Effector memory CD4-positive, alpha-beta T cell (primary cell): ENCODE measurements at regions not wholly inside any gene's neighbourhood (a gene's known extent, or its start where the extent isn't known, plus 50 kb on each side); places are given as distances from the start of the nearest gene placed in this dataset.

Experiments used
- DNase-seq, 3 donors: peaks; one replicate each; pipeline ENCODE4 v3.0.0-alpha.2; 2020
- H3K27ac ChIP-seq: 2 replicates; pipeline ENCODE4 v1.7.0; 2013; ENCODE audit warnings: mild to moderate bottlenecking, low read length, moderate library complexity; ENCODE audit not compliant: insufficient read depth, poor library complexity, severe bottlenecking
- H3K27me3 ChIP-seq: replicated peaks from 2 replicates; pipeline ENCODE4 v1.7.0; 2013; ENCODE audit warnings: mild to moderate bottlenecking, low read length; ENCODE audit not compliant: insufficient read depth, control insufficient read depth, poor library complexity, severe bottlenecking
- H3K36me3 ChIP-seq: 2 replicates; pipeline ENCODE4 v1.7.0; 2013; ENCODE audit warnings: mild to moderate bottlenecking, low read length, moderate library complexity; ENCODE audit not compliant: control insufficient read depth, insufficient read depth
- H3K4me1 ChIP-seq: 2 replicates; pipeline ENCODE4 v1.7.0; 2013; ENCODE audit warnings: low read length, mild to moderate bottlenecking; ENCODE audit not compliant: control insufficient read depth, insufficient read depth, poor library complexity, severe bottlenecking
- H3K4me3 ChIP-seq: 2 replicates; pipeline ENCODE4 v1.7.0; 2013; ENCODE audit warnings: low read length, low read depth, mild to moderate bottlenecking; ENCODE audit not compliant: insufficient read depth, poor library complexity, severe bottlenecking
- H3K9me3 ChIP-seq: 2 replicates; pipeline ENCODE4 v1.7.0; 2013; ENCODE audit warnings: mild to moderate bottlenecking, low read length, moderate library complexity; ENCODE audit not compliant: control insufficient read depth

GRCh38 chr9:93900971-93901861, 53.9 kb downstream of the BARX1 start:
- no peaks in the 10 kb centered on the region for H3K36me3 ChIP-seq
- no peak for DNase-seq
- no peak overlapping the region for H3K4me3 ChIP-seq
- peaks cover 15% of the 10 kb centered on the region for H3K4me1 ChIP-seq
- no peaks in the 10 kb centered on the region for H3K9me3 ChIP-seq
- no peaks in the 10 kb centered on the region for H3K27me3 ChIP-seq
- no peak overlapping the region for H3K27ac ChIP-seq

DNA sequence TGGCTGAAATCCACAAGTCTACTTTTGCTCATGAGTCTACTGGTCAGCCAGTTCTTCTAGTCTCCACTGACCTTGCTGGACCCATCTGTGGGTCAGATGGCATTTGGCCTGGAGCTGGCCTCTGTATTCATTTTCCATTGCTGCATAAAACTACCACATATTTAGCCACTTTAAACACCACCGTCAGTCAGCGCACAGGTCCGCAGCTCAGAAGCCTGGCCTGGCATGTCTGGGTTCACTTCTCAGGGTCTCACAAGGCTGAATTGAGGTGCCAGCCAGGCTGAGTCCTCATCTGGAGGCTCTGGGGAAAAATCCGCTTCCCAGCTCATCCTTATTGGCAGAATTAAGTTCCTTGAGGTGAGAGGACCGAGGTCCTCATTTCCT, 54.7 kb downstream of the BARX1 start:
- peaks cover 15% of the 10 kb centered on the region for H3K4me1 ChIP-seq
- DNase-seq, result no peak
- H3K9me3 ChIP-seq, result no peaks in the 10 kb centered on the region
- no peak overlapping the region for H3K4me3 ChIP-seq
- H3K36me3 ChIP-seq, result no peaks in the 10 kb centered on the region
- no peak overlapping the region for H3K27ac ChIP-seq
- H3K27me3 ChIP-seq, result no peaks in the 10 kb centered on the region

GRCh38 chr9:93899609-93900435, 55.3 kb downstream of the BARX1 start:
- H3K4me1 ChIP-seq, result peaks cover 15% of the 10 kb centered on the region
- no peaks in the 10 kb centered on the region for H3K36me3 ChIP-seq
- no peak overlapping the region for H3K4me3 ChIP-seq
- no peak for DNase-seq
- H3K27me3 ChIP-seq, result no peaks in the 10 kb centered on the region
- no peak overlapping the region for H3K27ac ChIP-seq
- H3K9me3 ChIP-seq, result no peaks in the 10 kb centered on the region

DNA sequence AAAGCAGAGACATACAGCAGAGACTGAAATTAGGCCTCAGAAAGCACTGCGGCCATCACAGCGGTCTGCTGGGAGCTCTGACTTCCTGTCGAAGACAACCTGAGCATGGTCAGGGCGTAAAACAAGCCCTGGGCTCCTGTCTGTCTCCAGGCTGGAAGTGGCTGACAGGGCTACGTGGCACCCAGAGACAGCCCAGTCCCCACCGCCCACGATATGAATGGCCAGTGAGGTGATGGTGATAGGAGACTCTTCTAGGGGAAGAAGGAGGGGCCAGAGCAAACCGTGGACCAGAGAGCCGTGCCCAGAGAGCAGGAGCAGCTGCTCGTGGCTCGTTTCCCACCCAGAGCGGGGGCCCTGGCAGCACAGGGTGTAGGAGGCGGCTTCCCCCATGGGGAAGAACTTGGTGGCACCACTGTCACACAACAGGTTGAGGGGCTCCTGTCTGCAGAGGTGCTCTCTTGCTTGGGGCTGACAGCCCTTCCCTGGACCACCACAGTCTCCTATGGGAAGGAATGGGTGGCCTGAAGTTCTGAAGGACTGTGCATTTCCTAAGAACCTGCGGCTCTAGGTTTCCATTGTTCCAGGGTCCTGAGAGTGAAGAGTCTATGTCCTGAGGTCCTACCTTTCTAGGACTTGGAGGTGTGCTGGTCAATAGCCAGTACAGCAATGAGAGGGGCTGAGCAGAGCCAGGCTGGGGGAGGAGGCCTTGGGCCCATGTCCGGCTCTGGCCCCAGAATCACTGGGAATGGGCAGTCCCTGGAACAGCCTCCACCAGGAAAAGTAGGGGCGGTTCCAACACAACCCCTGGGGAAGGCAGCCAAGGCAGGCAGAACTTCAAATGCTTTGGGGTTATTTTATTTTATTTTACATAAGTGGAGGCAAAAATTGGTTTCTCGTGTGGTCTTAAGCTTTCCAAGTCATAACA, 56.4 kb downstream of the BARX1 start:
- H3K4me3 ChIP-seq, result no peak overlapping the region
- H3K27me3 ChIP-seq, result no peaks in the 10 kb centered on the region
- H3K27ac ChIP-seq, result no peak overlapping the region
- peaks cover 15% of the 10 kb centered on the region for H3K4me1 ChIP-seq
- DNase-seq, result no peak
- no peaks in the 10 kb centered on the region for H3K36me3 ChIP-seq
- no peaks in the 10 kb centered on the region for H3K9me3 ChIP-seq

- Histone ChIP-seq H3K27ac (no peak overlapping the region), H3K36me3 (no peaks in the 10 kb centered on the region), H3K4me3 (no peak overlapping the region), H3K27me3 (no peaks in the 10 kb centered on the region), H3K9me3 (no peaks in the 10 kb centered on the region), H3K4me1 (peaks cover 15% of the 10 kb centered on the region)
- DNase-seq, result no peak
These were observed 57.1 kb downstream of the BARX1 start for GRCh38 chr9:93898026-93898425.

DNA sequence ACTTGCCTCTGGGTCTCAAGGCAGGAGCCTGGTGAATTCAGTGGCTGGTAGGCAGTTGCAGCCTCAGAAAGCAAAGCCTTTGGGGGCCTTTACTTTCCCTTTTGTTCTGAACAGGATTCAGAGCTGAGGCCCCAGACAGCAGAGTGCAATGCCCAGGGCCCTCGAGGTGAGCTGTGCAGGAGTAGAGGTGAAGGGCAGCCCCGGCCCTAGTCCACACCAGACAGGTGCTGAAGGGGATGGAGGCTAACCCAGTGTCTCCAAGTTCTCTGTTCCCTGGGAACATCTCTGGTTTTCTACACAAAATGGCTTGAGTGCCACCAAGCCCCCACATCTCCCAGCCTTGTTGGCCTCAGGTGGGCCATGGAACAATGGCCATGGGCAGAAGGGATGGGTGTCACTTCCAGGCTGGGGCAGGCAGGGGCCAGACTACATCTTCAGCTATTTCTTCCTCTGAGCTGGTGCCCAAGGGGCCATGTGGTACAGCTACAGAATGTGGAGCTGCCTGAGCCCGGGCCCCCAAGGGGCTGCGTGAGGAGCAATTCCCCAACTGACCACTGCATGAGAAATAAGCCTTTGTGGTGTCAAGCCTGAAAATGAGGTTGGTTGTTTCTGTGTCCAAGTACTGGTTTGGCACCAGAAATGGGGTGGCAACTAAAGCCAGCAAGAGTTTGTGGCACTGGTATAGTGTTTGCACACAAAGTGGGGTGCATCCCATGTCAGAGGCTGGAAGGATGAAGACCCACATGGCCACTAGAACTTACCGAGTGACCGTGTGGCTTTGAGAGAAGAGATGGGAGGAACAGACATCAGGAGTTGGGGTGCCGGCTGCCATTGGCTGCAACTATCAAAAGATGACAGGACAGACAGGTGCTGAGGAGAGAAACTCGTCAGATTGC, 57.8 kb downstream of the BARX1 start:
- no peak overlapping the region for H3K4me3 ChIP-seq
- no peak for DNase-seq
- H3K9me3 ChIP-seq, result no peaks in the 10 kb centered on the region
- H3K36me3 ChIP-seq, result no peaks in the 10 kb centered on the region
- no peaks in the 10 kb centered on the region for H3K27me3 ChIP-seq
- H3K27ac ChIP-seq, result no peak overlapping the region
- H3K4me1 ChIP-seq, result peaks cover 15% of the 10 kb centered on the region

- H3K9me3 ChIP-seq, result no peaks in the 10 kb centered on the region
- no peak overlapping the region for H3K27ac ChIP-seq
- H3K36me3 ChIP-seq, result no peaks in the 10 kb centered on the region
- H3K4me3 ChIP-seq, result no peak overlapping the region
- H3K4me1 ChIP-seq, result peaks cover 15% of the 10 kb centered on the region
- no peaks in the 10 kb centered on the region for H3K27me3 ChIP-seq
- DNase-seq, result no peak
These were observed 58.6 kb downstream of the BARX1 start for GRCh38 chr9:93896496-93897033.

- DNase-seq, result no peak
- no peak overlapping the region for H3K27ac ChIP-seq
- H3K27me3 ChIP-seq, result no peaks in the 10 kb centered on the region
- H3K4me1 ChIP-seq, result peaks cover 15% of the 10 kb centered on the region
- no peaks in the 10 kb centered on the region for H3K36me3 ChIP-seq
- no peak overlapping the region for H3K4me3 ChIP-seq
- no peaks in the 10 kb centered on the region for H3K9me3 ChIP-seq
These were observed 59.1 kb downstream of the BARX1 start for GRCh38 chr9:93896093-93896492.

- Histone ChIP-seq H3K27me3 (no peaks in the 10 kb centered on the region), H3K9me3 (no peaks in the 10 kb centered on the region), H3K27ac (no peak overlapping the region), H3K4me1 (peaks cover 15% of the 10 kb centered on the region), H3K36me3 (no peaks in the 10 kb centered on the region), H3K4me3 (no peak overlapping the region)
- no peak for DNase-seq
These were observed 59.6 kb downstream of the BARX1 start for GRCh38 chr9:93895535-93895934.
